ENCODE measurements at regions not wholly inside any gene's neighbourhood (a gene's known extent, or its start where the extent isn't known, plus 50 kb on each side); places are given as distances from the start of the nearest gene placed in this dataset.

GRCh38 chr6:44530209-44530909 is 142.9 kb downstream of the CDC5L start:
- no peaks in the 10 kb centered on the region for H3K36me3 ChIP-seq (ENCODE audit: insufficient read depth, low read length)
- H3K4me3 ChIP-seq (ENCODE audit: low read length, poor library complexity, severe bottlenecking), result no peak overlapping the region
- no peaks in the 10 kb centered on the region for H3K79me2 ChIP-seq (ENCODE audit: insufficient read depth, low read length)
- H3K9me3 ChIP-seq (ENCODE audit: insufficient read depth, low read depth, low read length), result no peaks in the 10 kb centered on the region
- H4K20me1 ChIP-seq (ENCODE audit: insufficient read depth, low read length, poor library complexity, severe bottlenecking), result no peaks in the 10 kb centered on the region
- H3K9ac ChIP-seq (ENCODE audit: low read depth, low read length, poor library complexity, severe bottlenecking), result no peak overlapping the region
- H3F3A ChIP-seq (ENCODE audit: low read depth), result no peaks in the 10 kb centered on the region
- H2AFZ ChIP-seq (ENCODE audit: low read length), result no peak overlapping the region
- no peak for TF ChIP-seq CTCF (conservative IDR thresholded peaks at IDR 0.05; ENCODE audit: low read length)
- TF ChIP-seq EZH2phosphoT487 (IDR thresholded peaks at IDR 0.05; ENCODE audit: borderline replicate concordance), result no peak
- peaks cover 15% of the 10 kb centered on the region for H3K4me1 ChIP-seq (ENCODE audit: insufficient read depth, low read length, poor library complexity, severe bottlenecking)
- H3K9me2 ChIP-seq (replicated peaks; ENCODE audit: low read depth, low read length), result no peaks in the 10 kb centered on the region
- H3K27me3 ChIP-seq (ENCODE audit: insufficient read depth, low read length, poor library complexity, severe bottlenecking), result no peaks in the 10 kb centered on the region
- H3K4me2 ChIP-seq (ENCODE audit: low read depth, low read length, poor library complexity, severe bottlenecking), result no peak overlapping the region

GRCh38 chr6:44530910-44531234 is 143.4 kb downstream of the CDC5L start:
- Histone ChIP-seq H3K36me3 (ENCODE audit: insufficient read depth, low read length) (no peaks in the 10 kb centered on the region), H4K20me1 (ENCODE audit: insufficient read depth, low read length, poor library complexity, severe bottlenecking) (no peaks in the 10 kb centered on the region), H3F3A (ENCODE audit: low read depth) (no peaks in the 10 kb centered on the region), H3K9me3 (ENCODE audit: insufficient read depth, low read depth, low read length) (no peaks in the 10 kb centered on the region), H3K79me2 (ENCODE audit: insufficient read depth, low read length) (no peaks in the 10 kb centered on the region), H3K4me2 (ENCODE audit: low read depth, low read length, poor library complexity, severe bottlenecking) (no peak overlapping the region), H3K9me2 (replicated peaks; ENCODE audit: low read depth, low read length) (no peaks in the 10 kb centered on the region), H3K4me3 (ENCODE audit: low read length, poor library complexity, severe bottlenecking) (no peak overlapping the region), H3K27me3 (ENCODE audit: insufficient read depth, low read length, poor library complexity, severe bottlenecking) (no peaks in the 10 kb centered on the region), H3K4me1 (ENCODE audit: insufficient read depth, low read length, poor library complexity, severe bottlenecking) (peaks cover 15% of the 10 kb centered on the region), H3K9ac (ENCODE audit: low read depth, low read length, poor library complexity, severe bottlenecking) (no peak overlapping the region), H2AFZ (ENCODE audit: low read length) (no peak overlapping the region)
- TF ChIP-seq EZH2phosphoT487 (IDR thresholded peaks at IDR 0.05; ENCODE audit: borderline replicate concordance) (no peak), CTCF (conservative IDR thresholded peaks at IDR 0.05; ENCODE audit: low read length) (no peak)

- H3K9me3 ChIP-seq (ENCODE audit: insufficient read depth, low read depth, low read length), result no peaks in the 10 kb centered on the region
- no peaks in the 10 kb centered on the region for H3K27me3 ChIP-seq (ENCODE audit: insufficient read depth, low read length, poor library complexity, severe bottlenecking)
- TF ChIP-seq CTCF (conservative IDR thresholded peaks at IDR 0.05; ENCODE audit: low read length) (no peak), EZH2phosphoT487 (IDR thresholded peaks at IDR 0.05; ENCODE audit: borderline replicate concordance) (no peak)
- H3K9ac ChIP-seq (ENCODE audit: low read depth, low read length, poor library complexity, severe bottlenecking), result no peak overlapping the region
- H3K79me2 ChIP-seq (ENCODE audit: insufficient read depth, low read length), result no peaks in the 10 kb centered on the region
- H3F3A ChIP-seq (ENCODE audit: low read depth), result no peaks in the 10 kb centered on the region
- H3K4me2 ChIP-seq (ENCODE audit: low read depth, low read length, poor library complexity, severe bottlenecking), result no peak overlapping the region
- no peaks in the 10 kb centered on the region for H3K36me3 ChIP-seq (ENCODE audit: insufficient read depth, low read length)
- H2AFZ ChIP-seq (ENCODE audit: low read length), result no peak overlapping the region
- no peak overlapping the region for H3K4me3 ChIP-seq (ENCODE audit: low read length, poor library complexity, severe bottlenecking)
- H3K9me2 ChIP-seq (replicated peaks; ENCODE audit: low read depth, low read length), result no peaks in the 10 kb centered on the region
- H3K4me1 ChIP-seq (ENCODE audit: insufficient read depth, low read length, poor library complexity, severe bottlenecking), result peaks cover 15% of the 10 kb centered on the region
- H4K20me1 ChIP-seq (ENCODE audit: insufficient read depth, low read length, poor library complexity, severe bottlenecking), result no peaks in the 10 kb centered on the region
These were observed 144.0 kb downstream of the CDC5L start for GRCh38 chr6:44531442-44532015.

Data from Loucy (cell line).